Ishikawa (cell line): ENCODE measurements at regions not wholly inside any gene's neighbourhood (a gene's known extent, or its start where the extent isn't known, plus 50 kb on each side); places are given as distances from the start of the nearest gene placed in this dataset.

Source experiments
- EGR1 ChIP-seq: IDR thresholded peaks from 2 replicates; pipeline ENCODE4 v1.6.1; 2012
- EP300 ChIP-seq: IDR thresholded peaks from 2 replicates; pipeline ENCODE4 v1.6.1; 2012; ENCODE audit warnings: borderline replicate concordance
- MAX ChIP-seq: IDR thresholded peaks from 2 replicates; pipeline ENCODE4 v1.6.1; 2012
- NFIC ChIP-seq: IDR thresholded peaks from 2 replicates; pipeline ENCODE4 v1.6.1; 2012
- RAD21 ChIP-seq: IDR thresholded peaks from 2 replicates; pipeline ENCODE4 v1.6.1; 2012; ENCODE audit warnings: low read depth
- REST ChIP-seq: IDR thresholded peaks from 2 replicates; pipeline ENCODE4 v1.6.1; 2012; ENCODE audit warnings: low read depth, mild to moderate bottlenecking
- TAF1 ChIP-seq: IDR thresholded peaks from 2 replicates; pipeline ENCODE4 v1.6.1; 2012; ENCODE audit warnings: low read depth, mild to moderate bottlenecking
- YY1 ChIP-seq: IDR thresholded peaks from 2 replicates; pipeline ENCODE4 v1.6.1; 2012; ENCODE audit warnings: low read depth
- ZBTB7A ChIP-seq: IDR thresholded peaks from 2 replicates; pipeline ENCODE4 v1.6.1; 2012; ENCODE audit warnings: low read depth

- TF ChIP-seq REST (no peak), YY1 (no peak), EGR1 (no peak), EP300 (no peak), MAX (no peak), ZBTB7A (no peak), TAF1 (no peak), NFIC (no peak), RAD21 (no peak)
Measured at GRCh38 chr1:60876952-60877351, 205.4 kb upstream of the NFIA start.
